WERI-Rb-1 (cell line): ENCODE measurements at regions not wholly inside any gene's neighbourhood (a gene's known extent, or its start where the extent isn't known, plus 50 kb on each side); places are given as distances from the start of the nearest gene placed in this dataset.

ENCODE experiments used
- DNase-seq: peaks from one replicate; pipeline ENCODE4 v3.0.0-alpha.2; 2020
- H3K27ac ChIP-seq: fragments of 250-450 bp; sonication (Bioruptor Pico); 2 replicates; pipeline ENCODE4 v1.5.1; 2020; ENCODE audit warnings: mild to moderate bottlenecking, moderate library complexity
- H3K27me3 ChIP-seq: fragments of 250-450 bp; sonication (Bioruptor Pico); 2 replicates; pipeline ENCODE4 v1.5.1; 2021; ENCODE audit warnings: mild to moderate bottlenecking, low read depth, moderate library complexity; ENCODE audit not compliant: insufficient read depth, severe bottlenecking
- H3K36me3 ChIP-seq: fragments of 250-450 bp; sonication (Bioruptor Pico); 2 replicates; pipeline ENCODE4 v1.5.1; 2020; ENCODE audit warnings: mild to moderate bottlenecking, moderate library complexity
- H3K4me3 ChIP-seq: 2 replicates; pipeline ENCODE4 v1.5.1; 2011; ENCODE audit warnings: low read depth, mild to moderate bottlenecking, control low read depth, low read length
- H3K9me3 ChIP-seq: fragments of 250-450 bp; sonication (Bioruptor Pico); 2 replicates; pipeline ENCODE4 v1.5.1; 2021; ENCODE audit warnings: mild to moderate bottlenecking, moderate library complexity; ENCODE audit not compliant: severe bottlenecking
- TF ChIP-seq, protein P1 (sequence below): IDR thresholded peaks from 2 replicates; pipeline ENCODE4 v1.5.1; 2011; ENCODE audit warnings: low read depth, mild to moderate bottlenecking, control low read depth, inconsistent platforms, low read length

DNA sequence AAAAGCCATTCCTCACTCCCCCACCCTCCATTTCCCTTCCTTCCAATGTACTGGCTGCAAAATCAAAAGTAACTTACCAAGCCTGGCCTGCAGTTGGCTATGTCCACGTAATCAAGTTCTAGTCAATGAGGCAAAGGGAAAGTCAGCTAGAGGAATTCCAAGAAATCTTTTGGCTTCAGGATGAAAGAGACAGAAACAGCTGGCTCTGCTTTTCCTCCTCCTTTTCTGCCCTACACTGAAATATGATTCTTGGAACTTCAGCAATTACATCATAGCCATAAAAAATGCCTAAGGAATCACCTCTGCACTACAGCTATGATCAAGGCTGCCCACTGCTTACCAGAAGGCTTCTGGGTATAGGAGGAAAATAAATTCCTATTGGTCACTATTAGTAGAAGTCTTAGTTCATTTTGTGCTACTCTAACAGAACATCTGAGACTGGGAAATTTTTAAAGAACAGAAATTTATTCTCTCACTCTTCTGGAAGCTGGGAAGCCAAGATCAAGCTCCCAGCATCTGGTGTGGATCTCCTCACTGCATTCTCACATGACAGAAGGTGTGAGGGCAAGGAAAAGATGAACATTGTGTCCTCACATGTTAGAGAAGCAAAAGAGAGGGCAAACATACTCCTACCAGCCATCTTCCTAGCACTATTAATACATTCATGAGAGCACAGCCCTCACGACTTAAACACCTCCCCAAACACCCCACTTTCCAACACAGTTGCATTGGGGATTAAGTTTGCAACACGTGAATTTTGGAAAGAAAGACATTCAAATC lies 219.9 kb downstream of the TMX3 start:
- no peaks in the 10 kb centered on the region for H3K9me3 ChIP-seq
- no peak overlapping the region for H3K4me3 ChIP-seq
- no peak overlapping the region for H3K27ac ChIP-seq
- no peaks in the 10 kb centered on the region for H3K27me3 ChIP-seq
- TF ChIP-seq, protein P1, sequence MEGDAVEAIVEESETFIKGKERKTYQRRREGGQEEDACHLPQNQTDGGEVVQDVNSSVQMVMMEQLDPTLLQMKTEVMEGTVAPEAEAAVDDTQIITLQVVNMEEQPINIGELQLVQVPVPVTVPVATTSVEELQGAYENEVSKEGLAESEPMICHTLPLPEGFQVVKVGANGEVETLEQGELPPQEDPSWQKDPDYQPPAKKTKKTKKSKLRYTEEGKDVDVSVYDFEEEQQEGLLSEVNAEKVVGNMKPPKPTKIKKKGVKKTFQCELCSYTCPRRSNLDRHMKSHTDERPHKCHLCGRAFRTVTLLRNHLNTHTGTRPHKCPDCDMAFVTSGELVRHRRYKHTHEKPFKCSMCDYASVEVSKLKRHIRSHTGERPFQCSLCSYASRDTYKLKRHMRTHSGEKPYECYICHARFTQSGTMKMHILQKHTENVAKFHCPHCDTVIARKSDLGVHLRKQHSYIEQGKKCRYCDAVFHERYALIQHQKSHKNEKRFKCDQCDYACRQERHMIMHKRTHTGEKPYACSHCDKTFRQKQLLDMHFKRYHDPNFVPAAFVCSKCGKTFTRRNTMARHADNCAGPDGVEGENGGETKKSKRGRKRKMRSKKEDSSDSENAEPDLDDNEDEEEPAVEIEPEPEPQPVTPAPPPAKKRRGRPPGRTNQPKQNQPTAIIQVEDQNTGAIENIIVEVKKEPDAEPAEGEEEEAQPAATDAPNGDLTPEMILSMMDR: no peak
- H3K36me3 ChIP-seq: no peaks in the 10 kb centered on the region
- DNase-seq: no peak

DNA sequence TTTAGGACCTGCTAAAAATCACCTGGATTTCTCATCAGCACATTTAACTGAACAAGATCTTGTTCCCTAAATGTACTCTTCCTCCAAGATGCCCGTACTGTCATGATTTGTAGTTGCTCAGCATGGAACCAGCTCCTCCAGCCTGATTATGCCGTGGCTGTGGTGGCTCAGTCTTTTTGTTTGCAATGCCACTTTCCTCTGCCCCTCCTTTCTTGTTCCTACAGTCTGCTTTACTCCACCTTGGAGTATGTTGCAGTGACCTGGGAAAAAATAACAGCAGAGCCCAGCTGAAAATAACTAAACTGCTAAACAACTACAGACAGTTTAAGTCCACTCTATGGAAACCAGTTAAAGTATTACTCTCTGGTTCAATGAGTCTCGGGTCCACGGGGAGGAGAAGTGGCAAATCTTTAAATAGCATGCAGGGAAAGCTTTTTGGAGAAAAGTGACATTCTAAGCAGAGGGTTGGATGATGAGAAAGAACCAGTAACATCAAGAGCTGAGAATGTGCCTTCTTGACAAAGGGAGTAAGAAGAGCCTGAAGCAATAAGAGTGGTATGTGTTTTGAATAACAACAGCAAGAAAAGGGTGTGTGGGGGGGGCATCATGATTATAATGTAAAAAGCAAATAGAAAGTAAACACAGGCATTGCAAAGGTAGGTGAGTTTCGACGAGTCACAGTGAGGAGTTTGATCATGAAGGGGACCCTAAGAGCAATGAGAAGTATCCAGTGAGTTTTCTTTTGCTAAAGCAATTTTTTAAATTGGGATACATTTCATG lies 225.7 kb downstream of the TMX3 start:
- no peaks in the 10 kb centered on the region for H3K36me3 ChIP-seq
- no peak overlapping the region for H3K4me3 ChIP-seq
- no peaks in the 10 kb centered on the region for H3K9me3 ChIP-seq
- no peak for DNase-seq
- no peak overlapping the region for H3K27ac ChIP-seq
- TF ChIP-seq, protein P1: no peak
- H3K27me3 ChIP-seq: no peaks in the 10 kb centered on the region

DNA sequence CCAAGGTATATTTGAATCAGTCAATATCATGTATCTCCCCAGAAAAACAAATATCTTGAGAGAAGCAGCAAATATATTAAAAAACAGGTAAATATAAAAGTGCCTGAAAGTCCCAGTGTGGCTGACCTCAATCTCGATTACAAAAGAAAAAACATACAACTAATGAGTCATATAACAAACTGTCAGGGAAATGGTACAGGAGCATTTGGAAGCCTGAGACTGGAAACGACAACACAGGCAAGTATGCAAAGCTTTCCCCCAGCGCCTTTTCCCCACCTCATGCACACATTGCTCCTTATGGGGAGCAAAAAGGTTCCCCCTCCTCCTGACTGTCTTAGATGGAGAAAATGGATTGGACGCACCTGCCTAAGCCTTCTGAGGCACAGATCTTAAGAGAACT lies 230.7 kb downstream of the TMX3 start:
- TF ChIP-seq, protein P1: no peak
- Histone ChIP-seq H3K9me3 (no peaks in the 10 kb centered on the region), H3K27me3 (no peaks in the 10 kb centered on the region), H3K36me3 (no peaks in the 10 kb centered on the region), H3K4me3 (no peak overlapping the region), H3K27ac (no peak overlapping the region)
- DNase-seq: no peak

DNA sequence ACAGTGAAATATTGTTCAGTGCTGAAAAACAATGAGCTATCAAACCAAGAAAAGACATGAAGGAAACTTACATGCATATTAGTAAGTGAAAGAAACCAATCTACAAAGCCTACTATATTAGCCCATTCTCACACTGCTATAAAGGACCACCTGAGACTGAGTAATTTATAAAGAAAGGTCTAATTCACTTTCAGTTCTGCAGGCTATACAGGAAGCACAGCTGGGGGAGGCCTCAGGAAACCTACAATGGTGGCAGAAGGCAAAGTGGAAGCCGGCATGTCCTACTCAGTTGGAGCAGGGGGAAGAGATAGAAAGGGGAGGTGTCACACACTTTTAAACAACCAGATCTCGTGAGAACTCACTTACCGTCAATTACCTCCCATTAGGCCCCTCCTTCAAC lies 232.1 kb downstream of the TMX3 start:
- TF ChIP-seq, protein P1: no peak
- Histone ChIP-seq H3K36me3 (no peaks in the 10 kb centered on the region), H3K4me3 (no peak overlapping the region), H3K27me3 (no peaks in the 10 kb centered on the region), H3K9me3 (no peaks in the 10 kb centered on the region), H3K27ac (no peak overlapping the region)
- DNase-seq: no peak

DNA sequence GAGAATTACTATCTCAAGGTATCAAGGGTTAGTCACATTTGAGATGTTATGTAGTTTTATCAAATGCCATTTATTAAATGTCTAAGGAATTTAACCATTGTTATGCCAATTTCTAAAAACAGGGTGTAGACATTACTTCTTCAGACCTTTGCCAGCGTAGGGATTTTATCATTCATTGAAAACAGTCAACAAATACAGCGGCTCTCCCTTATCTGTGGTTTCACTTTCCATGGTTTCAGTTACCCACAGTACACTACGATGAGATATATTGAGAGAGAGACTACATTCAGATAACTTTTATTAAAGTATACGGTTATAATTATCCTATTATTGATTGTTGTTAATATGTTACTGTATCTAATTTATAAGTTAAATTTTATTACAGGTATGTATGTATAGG lies 234.7 kb downstream of the TMX3 start:
- DNase-seq: no peak
- TF ChIP-seq, protein P1: no peak

More for the DNA sequence above, 234.7 kb downstream of the TMX3 start:
- Histone ChIP-seq H3K4me3 (no peak overlapping the region), H3K9me3 (no peaks in the 10 kb centered on the region), H3K36me3 (no peaks in the 10 kb centered on the region), H3K27me3 (no peaks in the 10 kb centered on the region), H3K27ac (no peak overlapping the region)
